Inferior parietal cortex (tissue), 1 donor: ENCODE measurements at regions not wholly inside any gene's neighbourhood (a gene's known extent, or its start where the extent isn't known, plus 50 kb on each side); places are given as distances from the start of the nearest gene placed in this dataset.
"Not testable (repeated sequence)": the region's sequence is repeated elsewhere in the genome, so short reads cannot be mapped to it uniquely, and the experiment has no call there.

Experiments used
- DNase-seq: peaks from one replicate; pipeline ENCODE4 v3.0.0-alpha.2; 2016; ENCODE audit errors: extremely low spot score

DNA sequence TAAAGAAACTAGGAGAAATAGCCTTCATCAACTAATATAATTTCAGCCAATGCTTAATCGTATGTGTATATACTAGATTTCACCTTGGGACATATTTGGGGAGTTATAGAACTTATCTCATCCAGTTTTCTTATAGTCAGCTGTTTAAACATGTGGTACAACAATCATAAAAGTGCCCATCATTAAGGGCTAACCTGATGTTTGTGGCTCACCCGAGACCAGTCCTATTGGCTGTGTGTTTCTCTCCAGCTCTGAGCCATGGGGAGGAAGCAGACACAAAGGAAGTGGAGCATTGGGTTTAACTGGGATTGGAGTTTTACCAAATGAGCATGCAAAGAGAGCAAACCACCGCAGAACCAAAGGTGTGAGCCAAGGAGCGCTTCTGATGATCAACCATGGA, 114.3 kb upstream of the KLF12 start:
- DNase-seq = no peak

DNA sequence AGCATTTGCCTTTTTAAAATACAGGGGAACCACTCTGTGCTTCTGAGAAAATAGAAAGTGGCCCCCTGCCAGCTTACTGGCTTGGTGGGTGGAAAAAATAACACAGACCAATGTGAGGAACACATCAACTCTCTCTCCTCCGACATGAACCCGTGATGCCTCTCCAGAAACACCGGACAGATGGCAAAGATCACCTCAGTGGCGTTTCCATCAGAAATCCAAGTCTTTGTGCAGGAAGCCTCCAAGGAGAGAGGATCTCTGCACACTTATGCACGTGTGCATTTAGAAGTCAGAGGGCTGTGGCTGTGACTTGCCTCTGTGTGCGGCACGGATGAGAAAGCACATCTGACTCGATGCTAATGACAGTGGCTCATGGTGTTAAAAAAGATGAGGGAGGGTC, 112.3 kb upstream of the KLF12 start:
- DNase-seq = no peak

DNA sequence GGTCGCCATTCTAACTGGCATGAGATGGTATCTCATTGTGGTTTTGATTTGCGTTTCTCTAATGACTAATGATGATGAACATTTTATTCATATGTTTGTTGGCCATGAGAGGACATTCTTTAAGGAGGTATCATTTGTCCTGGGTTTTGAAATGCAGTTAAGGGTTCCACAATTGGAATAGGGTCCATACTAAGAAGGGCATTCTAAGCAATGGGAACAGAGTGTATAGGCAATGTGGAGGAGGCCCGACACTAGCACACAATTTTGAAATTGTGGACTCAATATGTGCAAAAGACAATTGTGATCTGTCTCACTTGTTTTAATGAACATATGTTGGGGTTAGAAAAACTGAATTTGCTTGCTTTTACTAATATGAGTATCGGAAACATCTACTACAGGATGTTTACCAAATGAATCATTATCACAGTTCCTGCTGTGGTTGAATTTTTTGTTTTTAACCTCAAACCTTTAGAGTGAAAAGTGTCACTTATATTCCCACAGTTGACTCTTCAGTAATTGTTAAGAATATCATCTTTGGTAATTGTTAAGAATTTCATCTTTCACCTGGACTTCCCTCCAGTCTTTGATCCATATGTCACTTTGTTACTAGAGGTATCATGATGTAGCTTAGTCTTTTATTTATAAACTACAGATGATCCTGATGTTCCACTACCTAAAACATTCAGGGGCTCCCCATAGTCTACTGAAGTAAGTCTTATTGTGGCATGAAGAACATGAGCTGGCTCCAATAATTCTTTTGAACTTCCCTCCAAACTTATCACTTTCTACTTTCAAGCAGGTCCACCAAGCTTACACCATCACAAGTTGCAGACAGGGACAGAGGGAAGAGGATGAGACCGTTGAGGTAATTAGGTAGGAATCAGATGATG, 109.7 kb upstream of the KLF12 start:
- no peak for DNase-seq

DNA sequence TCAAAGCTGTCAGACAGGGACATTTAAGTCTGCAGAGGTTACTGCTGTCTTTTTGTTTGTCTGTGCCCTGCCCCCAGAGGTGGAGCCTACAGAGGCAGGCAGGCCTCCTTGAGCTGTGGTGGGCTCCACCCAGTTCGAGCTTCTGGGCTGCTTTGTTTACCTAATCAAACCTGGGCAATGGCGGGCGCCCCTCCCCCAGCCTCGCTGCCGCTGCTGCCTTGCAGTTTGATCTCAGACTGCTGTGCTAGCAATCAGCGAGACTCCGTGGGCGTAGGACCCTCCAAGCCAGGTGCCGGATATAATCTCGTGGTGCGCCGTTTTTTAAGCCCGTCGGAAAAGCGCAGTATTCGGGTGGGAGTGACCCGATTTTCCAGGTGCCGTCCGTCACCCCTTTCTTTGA, 107.1 kb upstream of the KLF12 start:
- not testable (repeated sequence) for DNase-seq

DNA sequence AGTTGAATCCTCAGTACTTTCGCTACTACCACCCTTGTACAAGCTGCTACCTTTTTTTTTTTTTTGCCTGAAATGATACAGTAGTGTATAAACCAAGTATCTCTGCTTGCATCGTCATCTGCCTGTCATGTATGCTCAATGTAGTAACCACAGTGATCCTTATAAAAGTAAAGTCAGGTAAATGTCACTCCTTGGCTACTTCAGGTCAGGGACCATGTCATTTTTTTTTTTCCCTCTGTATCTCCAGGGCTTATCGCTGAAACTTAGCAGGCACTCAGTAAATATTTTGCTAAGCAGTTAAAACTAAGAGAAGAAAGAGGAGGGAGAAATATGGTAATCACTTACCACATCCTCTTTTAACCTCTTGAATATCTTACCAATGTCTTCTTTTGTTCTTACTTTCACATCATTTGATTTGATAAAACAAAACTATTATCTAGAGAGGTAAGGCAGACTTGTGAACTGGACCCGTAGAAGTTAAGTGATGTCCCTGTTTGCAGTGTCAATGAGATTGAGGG, 96.8 kb upstream of the KLF12 start:
- DNase-seq = no peak

DNA sequence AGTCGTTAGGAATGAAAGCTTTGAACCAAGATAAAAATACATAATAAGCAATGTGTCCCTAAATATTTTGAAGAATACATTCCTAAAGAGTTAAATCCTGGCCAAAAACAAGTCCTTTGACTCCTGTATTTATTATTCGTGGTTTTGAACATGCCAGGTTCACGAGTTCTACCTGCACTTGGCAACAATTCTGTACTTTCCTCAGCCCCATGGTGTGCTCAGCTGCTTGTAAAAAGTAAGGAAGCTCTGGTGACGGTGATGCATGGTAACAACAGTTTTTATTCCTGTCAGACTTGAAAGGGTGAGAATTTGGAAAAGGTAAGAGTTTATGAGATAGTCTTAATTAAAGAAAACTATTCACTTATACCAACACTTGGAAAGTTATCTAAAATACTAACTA, 95.0 kb upstream of the KLF12 start:
- DNase-seq = no peak

DNA sequence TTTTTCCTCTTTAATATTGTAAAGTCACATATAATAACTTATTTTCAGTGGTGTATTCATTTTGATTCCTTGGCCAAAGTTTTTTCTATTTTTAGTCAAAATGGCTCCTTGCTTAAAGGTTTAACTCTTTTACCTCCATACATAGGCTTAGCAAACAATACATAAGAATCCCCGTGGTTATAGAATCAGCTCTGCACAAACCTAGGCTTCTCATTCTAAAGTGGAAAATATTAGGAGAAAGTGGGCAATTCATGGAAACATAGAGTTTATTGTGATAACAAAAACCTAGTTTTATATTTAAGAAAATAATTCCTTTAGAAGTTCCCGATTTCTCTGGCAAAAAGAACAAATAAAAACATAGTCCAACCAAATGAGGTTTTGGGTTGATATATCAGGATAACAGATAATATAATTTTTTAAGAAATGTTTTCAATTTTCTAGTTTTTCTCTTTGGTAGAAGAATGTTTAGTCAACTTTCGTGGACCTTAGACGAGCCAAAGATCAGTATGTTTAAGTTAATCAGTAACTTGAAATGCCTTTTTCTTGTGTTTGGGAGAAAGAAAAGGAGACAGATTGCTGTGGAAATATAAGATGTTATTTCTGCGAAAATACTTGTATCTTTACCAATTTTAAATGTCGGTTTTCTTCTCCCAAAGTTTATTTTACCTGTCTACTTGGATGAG, 93.4 kb upstream of the KLF12 start:
- no peak for DNase-seq

DNA sequence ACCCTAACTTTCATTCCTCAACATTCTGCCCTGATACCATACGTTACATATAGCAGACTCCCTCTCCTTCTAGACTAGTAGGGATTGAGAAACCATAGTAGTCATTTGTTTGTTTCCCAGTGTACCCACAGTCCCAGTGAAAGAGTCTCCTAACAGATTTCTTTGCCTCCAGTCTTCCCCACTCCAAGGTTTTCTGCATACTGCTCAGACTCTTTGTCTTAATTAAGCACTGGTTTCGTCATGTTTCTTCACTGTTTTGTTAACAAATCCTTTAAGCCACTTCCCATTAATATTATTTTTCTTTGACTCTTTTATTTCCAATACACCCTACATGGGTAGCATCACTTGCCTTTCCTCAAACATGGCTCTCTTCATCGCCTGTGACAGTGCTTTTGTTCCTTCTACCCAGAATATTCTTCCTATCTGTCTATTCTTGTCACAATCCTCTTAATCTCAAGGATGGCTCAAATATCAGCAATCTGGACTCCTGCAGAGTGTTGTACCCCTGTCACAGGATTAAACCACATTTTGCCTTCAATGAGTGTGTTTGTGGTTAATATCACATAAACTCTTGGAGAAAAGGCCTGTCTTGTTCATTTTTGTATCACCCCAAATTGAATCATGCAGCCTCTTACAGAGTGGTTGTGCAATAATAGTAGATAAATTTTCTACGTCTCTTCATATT, 92.7 kb upstream of the KLF12 start:
- DNase-seq = no peak

DNA sequence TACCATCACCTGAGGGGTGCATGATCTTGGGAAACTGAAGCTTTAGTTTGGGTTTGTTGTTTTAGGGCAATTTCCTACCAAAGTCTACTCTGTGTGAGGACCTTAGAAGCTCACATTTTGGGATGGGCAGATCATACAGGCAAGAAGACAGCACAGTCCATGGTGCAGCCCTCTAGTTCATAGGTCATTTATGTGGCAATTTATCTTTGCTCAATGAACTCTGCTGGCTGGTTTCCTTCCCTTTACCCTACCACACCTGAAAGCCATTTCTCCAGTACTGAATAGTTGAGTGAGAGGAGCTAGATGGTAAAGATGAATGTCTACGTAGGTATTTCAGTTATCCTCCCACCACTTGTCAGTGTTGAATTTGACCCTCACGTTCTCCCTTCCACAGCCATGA, 87.5 kb upstream of the KLF12 start:
- DNase-seq = no peak

DNA sequence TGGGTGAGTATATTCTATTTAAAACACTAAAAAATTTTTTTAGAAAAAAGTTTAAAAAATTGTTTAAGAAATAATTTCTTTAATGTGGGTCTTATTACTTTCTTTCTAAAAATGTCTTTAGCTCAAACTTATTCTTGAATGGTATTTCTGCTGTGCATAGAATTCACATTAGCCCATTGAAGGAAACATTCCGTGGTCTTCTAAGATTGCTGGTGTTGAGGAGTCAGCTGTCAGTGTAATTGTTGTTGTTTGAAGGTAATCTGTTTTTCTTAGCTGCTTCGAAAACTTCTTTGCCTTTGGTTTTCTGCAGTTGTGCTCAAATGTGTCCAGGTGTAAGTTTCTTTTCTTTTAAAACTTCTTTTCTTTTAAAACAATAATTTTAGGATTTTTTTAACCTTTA, 85.4 kb upstream of the KLF12 start:
- no peak for DNase-seq

DNA sequence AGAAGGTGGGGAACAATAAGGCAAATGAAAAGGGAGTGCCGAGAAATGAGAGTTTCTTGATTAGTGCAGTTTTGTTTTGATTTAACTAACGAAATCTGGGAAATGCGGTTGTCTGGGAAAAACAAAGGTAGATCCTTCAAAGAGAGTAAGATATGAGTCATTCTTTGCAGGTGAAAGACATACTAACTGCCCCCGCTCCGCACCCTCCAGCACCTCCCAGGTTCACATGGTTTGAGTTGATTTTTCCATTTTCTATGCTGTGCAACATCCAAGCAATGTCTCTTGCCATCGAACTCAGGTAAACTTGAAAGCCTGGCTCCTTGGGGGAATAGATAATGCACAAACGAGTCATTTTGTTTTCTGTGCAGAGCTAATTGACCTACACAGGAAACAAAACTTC, 84.1 kb upstream of the KLF12 start:
- no peak for DNase-seq

DNA sequence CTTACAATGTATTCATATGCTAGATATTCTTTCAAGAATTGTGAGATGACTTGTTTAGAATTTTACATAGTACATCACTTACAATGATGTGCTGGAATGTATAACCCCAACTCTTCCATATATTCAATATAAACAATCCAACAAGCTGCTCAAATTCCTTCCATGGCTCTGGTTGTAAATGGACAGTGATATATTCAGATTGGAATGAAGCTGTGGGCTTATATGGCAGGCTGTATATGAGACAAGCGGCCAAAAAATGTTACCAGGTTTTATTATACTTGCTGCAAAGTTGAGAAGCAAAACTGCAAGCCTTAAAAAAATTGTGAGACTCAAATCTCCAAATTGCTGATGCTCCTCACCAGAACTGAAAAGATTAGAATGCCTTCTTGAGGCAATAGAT, 83.6 kb upstream of the KLF12 start:
- DNase-seq = no peak

DNA sequence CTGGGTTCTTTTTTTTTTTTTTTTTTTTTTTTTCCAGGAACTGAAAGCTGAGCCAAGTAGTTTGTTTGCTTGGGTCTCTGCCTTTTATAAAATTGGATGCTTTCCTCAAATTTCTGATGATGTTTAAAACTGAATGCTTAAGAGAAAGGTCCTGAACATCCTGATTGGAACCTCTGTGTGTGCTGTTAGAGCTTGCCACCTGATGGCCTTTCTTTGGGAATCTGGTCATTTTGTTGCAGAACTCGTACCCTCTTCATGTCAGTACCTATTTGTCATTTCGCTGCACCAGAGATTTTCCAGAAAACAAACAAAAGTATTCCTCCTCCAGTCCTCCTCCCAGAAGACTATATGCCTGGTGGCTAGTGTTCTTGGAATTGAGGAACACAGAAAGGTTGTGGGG, 81.2 kb upstream of the KLF12 start:
- DNase-seq = no peak

DNA sequence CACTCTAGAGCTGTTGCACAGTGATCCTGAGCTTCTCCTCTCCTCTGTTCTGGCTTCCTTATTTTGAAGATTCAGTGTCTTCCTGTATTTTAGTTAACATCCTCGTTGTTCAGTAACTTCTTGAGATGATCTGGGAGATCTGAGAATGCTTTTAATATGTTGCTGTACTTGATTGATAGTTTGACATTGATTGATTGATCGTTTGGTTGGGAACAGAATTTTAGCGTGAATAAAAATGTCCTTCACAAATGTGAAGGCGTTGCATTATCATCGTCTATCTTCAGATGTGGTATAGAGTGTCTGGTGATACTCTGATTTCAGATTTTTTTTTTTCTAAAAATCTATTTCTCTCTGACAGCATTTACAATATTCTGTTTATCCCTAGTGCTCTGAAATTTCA, 80.1 kb upstream of the KLF12 start:
- no peak for DNase-seq

DNA sequence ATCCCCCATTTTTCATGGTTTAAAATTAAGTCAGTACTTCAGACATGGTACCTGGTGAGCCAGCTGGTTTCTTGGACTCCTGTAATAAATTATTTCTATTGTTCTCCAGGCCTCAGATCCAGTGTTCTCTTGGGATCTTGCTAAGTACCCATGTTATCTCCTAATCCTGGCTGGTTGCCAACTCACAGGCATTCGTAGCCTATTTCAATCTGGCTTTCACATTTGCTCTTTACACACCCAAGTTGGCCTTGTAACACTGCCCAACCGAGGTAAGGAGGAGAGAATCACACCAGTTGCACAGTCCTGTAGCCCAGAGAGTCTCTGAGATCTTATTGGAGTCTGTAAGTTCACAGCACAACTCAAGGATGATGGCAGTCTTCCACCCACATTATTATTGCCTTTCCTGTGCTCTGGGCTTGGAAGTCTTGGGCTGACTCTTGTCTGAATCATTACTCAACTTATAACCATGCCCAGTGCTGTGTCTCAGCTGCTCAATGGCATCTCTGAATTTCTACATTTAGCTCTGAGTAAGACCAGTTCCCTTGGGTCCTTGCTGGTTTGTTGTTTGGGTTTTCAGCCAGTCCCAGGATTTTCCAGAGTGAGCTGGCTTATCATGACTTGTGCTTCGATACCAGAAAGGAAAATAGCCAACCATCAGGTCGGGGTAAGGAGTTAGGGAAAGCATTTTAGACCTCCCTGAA, 76.6 kb upstream of the KLF12 start:
- DNase-seq = no peak

DNA sequence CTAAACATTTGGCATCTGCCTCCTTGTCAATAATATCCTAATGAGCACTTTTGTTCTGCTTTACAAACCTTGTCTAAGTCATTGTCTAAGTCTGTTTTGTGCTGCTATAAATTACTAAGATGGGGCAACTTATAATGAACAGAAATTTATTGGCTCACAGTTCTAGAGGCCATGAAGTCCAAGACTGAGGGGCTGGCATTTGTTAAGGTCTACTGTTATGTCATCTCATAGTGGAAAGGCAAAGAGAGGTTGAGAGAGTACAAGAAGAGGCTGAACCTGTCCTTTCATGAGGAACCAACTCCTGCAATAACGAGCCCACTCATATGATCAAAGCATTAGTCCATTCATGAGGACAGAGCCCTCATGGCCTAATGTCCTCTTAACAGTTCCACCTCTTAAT, 72.7 kb upstream of the KLF12 start:
- DNase-seq = no peak

DNA sequence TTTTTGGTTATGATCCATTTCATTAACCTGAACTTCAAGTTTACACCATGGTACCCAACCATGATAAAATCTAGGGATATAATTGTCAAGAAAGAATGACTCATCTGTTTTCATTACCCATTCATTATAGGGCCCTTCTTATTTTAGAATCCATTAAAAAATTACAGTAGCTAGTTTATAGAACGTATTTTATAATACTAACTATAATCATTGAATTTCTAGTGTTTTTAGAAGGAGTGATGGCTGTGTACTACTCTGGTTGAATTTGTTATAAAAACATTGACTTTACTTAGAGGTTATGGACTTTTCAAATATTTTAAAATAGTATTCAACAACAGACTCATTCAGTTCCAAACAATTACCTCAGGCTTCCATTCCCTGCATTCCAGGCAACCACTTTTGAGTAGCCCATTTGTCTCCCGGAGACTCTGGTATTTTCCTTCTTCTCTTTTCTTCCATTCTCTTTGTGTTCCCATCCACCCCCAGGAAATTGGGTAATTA, 71.9 kb upstream of the KLF12 start:
- DNase-seq = no peak

DNA sequence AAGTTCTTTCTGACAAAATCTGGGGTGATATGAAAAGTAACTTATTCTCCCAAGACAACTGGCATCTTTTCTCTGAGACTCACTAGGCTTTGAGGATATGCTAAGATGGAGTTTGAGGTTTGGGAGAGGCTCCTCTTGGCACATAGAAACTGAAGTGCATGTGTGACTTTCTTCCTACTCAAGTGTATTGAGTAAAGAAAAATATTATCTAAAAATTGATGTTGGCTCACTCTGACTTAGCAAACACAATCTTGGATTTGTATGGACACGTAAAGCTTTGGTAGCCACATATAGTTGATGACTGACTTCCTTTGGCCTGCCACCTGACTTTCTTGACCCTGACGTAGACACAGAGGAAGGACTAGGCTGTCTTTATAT, 71.1 kb upstream of the KLF12 start:
- no peak for DNase-seq

DNA sequence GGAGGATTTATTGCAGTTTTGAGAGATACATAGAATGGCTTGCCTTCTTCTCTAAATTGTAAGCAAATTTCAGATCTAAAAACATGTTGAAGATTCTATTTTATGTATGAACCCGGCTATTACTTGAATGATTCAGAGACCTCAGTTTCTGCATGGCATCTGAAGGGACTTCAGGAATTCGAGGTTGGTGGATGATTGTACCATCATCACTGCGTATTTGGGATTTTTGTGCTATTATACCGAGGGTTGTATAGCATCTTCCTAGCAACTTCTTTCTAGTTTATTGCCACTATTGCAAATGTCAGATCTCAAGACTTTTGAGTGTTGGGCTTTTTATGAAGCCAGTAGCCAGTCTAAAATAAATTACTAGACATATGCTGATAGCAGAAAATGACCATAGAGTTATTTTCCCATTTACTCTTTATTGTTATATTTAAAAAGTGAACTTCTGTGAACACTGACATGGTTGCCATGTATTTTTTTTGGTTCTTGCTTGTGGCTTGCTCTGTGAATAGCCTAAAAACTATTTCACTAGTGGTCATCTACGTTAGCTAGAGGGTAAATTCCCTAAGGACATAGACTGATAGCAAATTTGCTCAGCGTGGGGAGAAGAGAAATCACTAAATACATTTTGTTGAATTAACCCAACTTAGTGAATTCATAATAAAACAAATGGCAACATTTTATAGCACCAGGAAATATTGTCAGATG, 70.6 kb upstream of the KLF12 start:
- no peak for DNase-seq

DNA sequence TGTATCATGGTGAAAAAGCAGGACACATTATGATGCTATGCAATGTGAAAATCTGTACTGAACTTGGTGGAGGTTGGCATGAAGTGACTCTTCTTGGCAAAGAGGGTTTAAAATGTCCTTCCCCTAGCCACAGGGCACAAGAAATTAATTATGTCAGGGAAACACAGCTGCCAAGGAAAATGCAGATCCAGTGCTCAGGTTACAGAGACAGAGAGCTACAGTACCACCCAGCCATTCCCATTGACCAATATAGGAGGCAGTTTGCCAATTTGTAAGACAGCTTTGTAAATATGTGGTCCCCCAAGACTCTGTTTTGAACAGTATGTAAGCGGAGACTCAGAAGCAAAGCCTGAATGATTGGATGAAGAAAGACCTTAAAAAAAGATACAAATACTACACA, 69.4 kb upstream of the KLF12 start:
- no peak for DNase-seq

DNA sequence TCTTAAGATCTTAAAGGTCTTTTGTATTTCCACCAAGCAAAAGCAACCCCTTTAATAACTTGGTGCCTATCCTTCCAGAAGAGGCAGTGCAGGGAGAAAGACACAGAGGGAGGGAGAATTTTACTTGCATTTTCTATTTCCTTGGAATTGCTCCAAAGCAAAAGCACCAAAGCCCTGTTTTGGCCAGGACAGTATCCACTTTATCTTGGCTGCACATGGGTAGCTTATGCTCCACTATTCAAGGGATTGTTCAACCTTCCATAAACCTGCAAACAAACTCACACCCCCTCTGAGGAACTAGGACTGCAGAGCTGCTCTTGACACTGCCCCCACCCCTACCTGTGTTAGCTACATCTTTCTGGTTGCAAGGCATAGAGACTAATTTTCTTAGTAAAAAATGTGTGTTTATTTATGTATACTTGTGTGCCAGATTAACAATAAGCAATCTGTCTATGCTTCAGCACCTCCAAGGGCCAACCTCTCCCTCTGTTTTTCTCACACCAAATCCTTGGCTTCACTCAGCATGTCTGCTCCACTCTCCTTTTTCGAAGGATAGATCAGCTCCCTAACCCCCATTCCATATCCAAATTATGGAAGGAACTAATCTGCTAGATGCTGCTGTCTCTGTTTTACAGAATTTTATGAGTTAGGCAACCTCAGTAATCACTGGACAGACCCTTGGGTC, 68.1 kb upstream of the KLF12 start:
- no peak for DNase-seq
